EH (cell line): ENCODE measurements at regions not wholly inside any gene's neighbourhood (a gene's known extent, or its start where the extent isn't known, plus 50 kb on each side); places are given as distances from the start of the nearest gene placed in this dataset.
"Not testable (repeated sequence)": the region's sequence is repeated elsewhere in the genome, so short reads cannot be mapped to it uniquely, and the experiment has no call there.

Experiments used
- DNase-seq: peaks from one replicate; pipeline ENCODE4 v3.0.0-alpha.2; 2015; ENCODE audit warnings: low read depth

GRCh38 chr13:64197232-64197631 is 2781.6 kb upstream of the PCDH20 start:
- no peak for DNase-seq

DNA sequence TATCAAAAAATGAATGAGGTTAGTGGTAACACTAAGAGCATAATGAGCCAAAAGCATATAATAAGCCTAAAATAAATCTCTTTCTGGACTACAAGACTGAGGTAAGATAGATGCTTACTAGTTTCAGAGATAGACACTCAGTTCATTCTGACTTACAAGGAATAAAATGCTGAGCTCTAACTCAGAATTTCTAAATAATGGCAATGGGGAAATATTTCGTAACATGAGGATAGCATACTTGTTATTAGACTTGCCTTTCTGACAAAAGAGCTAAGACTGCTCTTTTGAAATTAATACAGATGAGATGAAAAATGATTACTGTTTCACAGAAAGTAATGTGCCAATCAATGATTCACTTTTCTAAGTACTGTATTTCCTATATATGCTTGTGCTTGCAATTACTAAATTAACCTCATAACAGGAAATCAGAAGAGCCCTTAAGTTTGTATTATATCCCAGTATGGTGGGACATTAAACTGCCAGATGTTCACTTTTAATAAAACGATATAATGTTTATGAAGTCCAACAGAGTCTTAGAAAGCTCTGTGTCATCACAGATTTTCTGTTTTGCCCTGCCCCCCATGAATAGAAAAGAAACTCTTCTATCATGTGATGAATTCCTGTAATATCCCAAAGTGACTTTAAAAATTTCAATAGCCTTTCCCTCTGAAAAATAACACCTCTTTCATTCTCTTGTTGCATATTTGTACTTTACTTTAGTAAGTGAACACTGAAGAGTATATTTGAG is 2771.0 kb upstream of the PCDH20 start:
- DNase-seq = no peak

DNA sequence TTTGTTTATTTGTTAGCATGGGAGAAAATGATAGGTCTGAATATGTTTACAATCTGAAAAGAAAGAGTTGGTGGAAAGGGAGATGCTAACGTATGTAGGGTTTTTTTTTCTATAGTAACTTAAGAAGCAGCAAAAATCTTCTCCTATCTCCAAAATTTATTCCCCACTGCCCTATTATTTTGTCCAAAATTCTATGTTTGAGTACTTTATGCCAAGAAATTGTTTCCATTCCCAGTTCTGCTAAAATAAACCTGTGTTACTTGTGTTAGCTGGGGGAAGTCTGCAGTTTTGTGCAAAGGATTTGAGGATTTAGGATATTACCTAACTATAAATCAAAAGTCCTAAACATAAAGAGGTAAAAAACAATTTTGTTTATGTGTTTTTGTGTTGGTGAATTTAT is 2770.4 kb upstream of the PCDH20 start:
- DNase-seq = no peak

GRCh38 chr13:64180756-64181155 is 2765.1 kb upstream of the PCDH20 start:
- DNase-seq = no peak

DNA sequence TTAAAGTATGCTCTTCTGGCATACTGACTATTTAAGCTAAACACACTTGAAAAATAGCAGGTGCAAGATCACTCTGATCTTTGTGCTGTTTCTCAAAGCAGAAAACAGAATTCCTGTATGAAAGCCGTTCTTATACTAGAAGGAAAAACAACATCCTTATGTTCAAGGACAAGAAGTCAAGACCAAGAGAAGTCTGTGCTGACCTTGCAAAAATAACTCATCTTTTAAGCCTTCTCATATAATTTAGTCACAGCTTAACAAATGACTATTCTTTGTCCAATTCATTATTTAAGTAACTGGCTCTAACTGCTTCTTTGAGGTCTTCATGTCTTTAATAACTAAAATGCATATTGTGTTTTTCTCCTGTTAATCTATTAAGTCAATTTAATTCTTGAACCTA is 2750.2 kb upstream of the PCDH20 start:
- DNase-seq = no peak

GRCh38 chr13:64164435-64164834 is 2748.8 kb upstream of the PCDH20 start:
- DNase-seq = no peak

DNA sequence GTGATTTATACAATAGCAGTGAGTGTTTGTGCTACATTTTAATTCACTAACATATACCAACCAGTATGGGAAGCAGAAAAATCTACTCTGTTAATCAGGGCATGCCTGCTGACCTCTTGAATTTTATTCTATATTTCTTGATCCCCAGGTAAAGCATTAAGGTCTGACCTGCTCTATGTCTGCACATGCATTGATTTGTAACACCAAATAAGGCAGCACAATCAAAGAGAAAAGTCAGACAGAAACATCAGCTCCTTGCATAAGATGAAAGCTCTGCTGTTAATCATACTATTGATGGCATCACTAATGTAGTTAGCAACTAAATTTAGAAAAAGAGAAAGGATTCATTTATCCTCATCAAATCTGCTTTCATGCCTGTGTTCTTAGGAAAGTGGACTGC is 2744.8 kb upstream of the PCDH20 start:
- DNase-seq = no peak

DNA sequence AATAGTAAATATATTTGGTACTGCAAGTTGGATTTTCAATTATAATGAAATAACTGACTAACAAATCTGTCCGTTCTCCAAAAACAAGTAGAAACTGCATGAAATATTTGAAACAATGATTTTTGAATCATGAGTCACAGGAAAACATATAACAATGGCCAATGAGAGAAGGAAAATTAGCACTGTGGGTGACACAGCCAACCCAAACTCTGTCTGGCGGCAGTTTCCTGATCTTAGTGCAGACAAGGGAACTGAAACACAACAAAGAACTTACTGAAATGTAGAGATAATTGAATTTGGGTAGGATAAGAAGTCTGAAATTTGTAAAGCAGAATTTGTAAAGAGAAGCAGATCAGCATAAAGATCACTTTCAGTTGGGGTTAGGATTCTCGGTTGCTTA is 2743.3 kb upstream of the PCDH20 start:
- peak; percentile 71 for DNase-seq

GRCh38 chr13:64154514-64154913 is 2738.9 kb upstream of the PCDH20 start:
- DNase-seq = peak; percentile 53

- no peak for DNase-seq
These were observed 2715.0 kb upstream of the PCDH20 start for GRCh38 chr13:64130600-64130999.

GRCh38 chr13:64130171-64130570 is 2714.5 kb upstream of the PCDH20 start:
- no peak for DNase-seq

- DNase-seq = no peak
These were observed 2712.2 kb upstream of the PCDH20 start for GRCh38 chr13:64127856-64128255.

- DNase-seq = no peak
These were observed 2711.5 kb upstream of the PCDH20 start for GRCh38 chr13:64127192-64127591.

GRCh38 chr13:64121023-64121709 is 2705.5 kb upstream of the PCDH20 start:
- DNase-seq = not testable (repeated sequence)

GRCh38 chr13:64099994-64100393 is 2684.3 kb upstream of the PCDH20 start:
- no peak for DNase-seq

DNA sequence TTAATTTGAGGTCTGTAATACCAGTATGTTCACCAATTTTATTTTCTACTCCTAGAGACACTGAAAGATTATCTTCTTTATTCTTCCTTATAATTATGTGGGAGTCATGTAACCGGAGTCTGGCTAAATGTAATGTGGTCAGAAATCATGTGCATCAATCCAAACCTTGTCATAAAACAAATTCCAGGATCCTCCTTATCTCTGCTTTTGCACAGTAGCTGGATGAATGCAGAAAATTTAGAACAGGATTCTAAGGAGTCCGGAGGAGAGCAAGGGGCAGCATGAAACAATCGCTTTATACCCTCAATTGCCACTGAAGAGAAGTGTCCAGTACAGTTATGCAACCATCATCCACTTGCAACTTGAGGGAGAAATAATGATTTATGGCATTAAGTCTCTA is 2674.7 kb upstream of the PCDH20 start:
- no peak for DNase-seq

GRCh38 chr13:64088491-64088890 is 2672.8 kb upstream of the PCDH20 start:
- DNase-seq = no peak

GRCh38 chr13:64087624-64088023 is 2672.0 kb upstream of the PCDH20 start:
- no peak for DNase-seq

GRCh38 chr13:64083811-64084210 is 2668.2 kb upstream of the PCDH20 start:
- no peak for DNase-seq

DNA sequence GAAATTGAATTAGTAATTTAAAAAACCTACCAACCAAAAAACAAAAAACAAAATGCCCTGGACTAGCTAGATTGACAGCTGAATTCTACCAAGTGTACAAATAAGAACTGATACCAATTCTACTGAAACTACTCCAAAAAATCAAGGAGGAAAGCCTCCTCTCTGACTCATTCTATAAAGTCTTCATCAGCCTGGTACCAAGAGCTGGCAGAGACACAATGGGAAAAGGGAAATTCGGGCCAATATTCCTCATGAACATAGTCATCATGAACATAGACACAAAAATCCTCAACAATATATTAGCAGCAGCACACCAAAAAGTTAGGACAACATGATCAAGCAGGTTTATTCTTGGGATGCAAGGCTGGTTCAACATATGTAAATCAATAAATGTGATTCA is 2667.7 kb upstream of the PCDH20 start:
- DNase-seq = no peak

- no peak for DNase-seq
These were observed 2662.9 kb upstream of the PCDH20 start for GRCh38 chr13:64078480-64078936.

DNA sequence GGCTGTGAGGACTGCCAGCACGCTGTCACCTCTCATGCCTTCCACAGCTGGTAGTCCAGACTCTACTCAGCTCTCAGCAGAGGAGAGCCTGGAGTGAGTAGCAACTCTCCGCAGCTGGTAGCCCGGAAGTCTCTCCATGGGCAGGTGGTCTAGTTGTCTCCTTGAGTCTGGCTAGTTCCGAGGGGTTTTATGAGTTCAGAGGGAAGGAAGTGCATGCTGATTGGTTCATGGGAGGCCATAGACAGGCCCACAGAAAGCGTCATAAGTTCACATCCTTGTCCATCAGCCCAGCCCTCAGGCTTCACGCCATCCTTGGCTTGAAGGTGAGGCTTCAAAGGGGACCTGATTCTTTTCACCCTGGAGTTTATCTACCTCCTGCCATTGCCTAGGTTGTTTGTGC is 2662.4 kb upstream of the PCDH20 start:
- no peak for DNase-seq

DNA sequence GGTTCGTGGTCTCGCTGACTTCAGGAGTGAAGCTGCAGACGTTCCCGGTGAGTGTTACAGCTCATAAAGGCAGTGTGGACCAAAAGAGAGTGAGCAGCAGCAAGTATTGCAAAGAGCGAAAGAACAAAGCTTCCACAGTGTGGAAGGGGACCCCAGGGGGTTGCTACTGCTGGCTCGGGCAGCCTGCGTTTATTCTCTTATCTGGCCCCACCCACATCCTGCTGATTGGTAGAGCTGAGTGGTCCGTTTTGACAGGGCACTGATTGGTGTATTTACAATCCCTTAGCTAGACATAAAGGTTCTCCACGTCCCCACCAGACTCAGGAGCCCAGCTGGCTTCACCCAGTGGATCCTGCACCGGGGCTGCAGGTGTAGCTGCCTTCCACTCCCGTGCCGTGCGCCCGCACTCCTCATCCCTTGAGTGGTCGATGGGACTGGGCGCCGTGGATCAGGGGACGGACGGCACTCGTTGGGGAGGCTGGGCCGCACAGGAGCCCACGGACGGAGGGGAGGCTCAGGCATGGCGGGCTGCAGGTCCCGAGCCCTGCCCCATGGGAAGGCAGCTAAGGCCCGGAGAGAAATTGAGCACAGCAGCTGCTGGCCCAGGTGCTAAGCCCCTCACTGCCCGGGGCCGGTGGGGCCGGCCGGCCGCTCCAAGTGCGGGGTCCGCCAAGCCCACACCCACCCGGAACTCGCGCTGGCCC is 2661.6 kb upstream of the PCDH20 start:
- DNase-seq = not testable (repeated sequence)
